Ovary (tissue), 3 donors: ENCODE measurements at regions not wholly inside any gene's neighbourhood (a gene's known extent, or its start where the extent isn't known, plus 50 kb on each side); places are given as distances from the start of the nearest gene placed in this dataset.

ENCODE experiments used
- EP300 ChIP-seq: sonication (generic); formaldehyde crosslinking; IDR thresholded peaks from one replicate; pipeline ENCODE4 v1.6.1; 2017; ENCODE audit warnings: antibody characterized with exemption
- POLR2A ChIP-seq: fragments of 450-650 bp; IDR thresholded peaks from one replicate; pipeline ENCODE4 v1.6.1; 2017; ENCODE audit warnings: antibody characterized with exemption, mild to moderate bottlenecking, moderate library complexity
- TF ChIP-seq, protein P1 (sequence below), 3 donors: fragments of 450-650 bp in 2 of 3; fragments of 200-600 bp in 1 of 3; IDR thresholded peaks; one replicate each; pipeline versions ENCODE4 v1.5.1 to v1.8.0; 2016 to 2022; ENCODE audit warnings: antibody characterized with exemption in 3 of 3, mild to moderate bottlenecking in 1 of 3
- donor health status: DM: no; HTN: no; CAD: no.

DNA sequence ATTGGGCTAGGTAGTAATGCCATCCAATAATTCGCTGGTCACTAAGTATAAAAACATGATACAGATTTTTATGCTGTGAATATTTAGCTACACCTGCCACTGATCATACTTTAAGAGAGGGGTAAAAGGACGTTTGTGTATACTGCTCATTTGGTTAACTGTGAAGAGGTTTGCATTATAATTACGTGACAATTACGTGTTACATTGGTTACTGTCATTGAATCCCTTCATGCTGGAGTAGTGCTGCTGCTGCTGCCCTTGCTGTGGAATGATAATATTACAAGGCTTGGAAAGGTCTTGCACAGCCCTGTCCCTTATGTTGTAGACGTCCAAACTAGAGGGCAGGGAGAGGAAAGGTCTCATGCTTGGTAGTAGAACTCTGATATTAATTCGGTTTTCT is 312.2 kb upstream of the ATP2B1 start:
- TF ChIP-seq, protein P1, sequence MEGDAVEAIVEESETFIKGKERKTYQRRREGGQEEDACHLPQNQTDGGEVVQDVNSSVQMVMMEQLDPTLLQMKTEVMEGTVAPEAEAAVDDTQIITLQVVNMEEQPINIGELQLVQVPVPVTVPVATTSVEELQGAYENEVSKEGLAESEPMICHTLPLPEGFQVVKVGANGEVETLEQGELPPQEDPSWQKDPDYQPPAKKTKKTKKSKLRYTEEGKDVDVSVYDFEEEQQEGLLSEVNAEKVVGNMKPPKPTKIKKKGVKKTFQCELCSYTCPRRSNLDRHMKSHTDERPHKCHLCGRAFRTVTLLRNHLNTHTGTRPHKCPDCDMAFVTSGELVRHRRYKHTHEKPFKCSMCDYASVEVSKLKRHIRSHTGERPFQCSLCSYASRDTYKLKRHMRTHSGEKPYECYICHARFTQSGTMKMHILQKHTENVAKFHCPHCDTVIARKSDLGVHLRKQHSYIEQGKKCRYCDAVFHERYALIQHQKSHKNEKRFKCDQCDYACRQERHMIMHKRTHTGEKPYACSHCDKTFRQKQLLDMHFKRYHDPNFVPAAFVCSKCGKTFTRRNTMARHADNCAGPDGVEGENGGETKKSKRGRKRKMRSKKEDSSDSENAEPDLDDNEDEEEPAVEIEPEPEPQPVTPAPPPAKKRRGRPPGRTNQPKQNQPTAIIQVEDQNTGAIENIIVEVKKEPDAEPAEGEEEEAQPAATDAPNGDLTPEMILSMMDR (IDR thresholded peaks at IDR 0.05): no peak
- TF ChIP-seq EP300: no peak
- TF ChIP-seq POLR2A: no peak
